ENCODE measurements at regions not wholly inside any gene's neighbourhood (a gene's known extent, or its start where the extent isn't known, plus 50 kb on each side); places are given as distances from the start of the nearest gene placed in this dataset.

- TF ChIP-seq ZFP3 (CRISPR knock-in tag; IDR thresholded peaks at IDR 0.05) (no peak), ARNTL (CRISPR knock-in tag; IDR thresholded peaks at IDR 0.05; ENCODE audit: borderline replicate concordance, low read depth) (no peak)
- TF ChIP-seq, protein P1, sequence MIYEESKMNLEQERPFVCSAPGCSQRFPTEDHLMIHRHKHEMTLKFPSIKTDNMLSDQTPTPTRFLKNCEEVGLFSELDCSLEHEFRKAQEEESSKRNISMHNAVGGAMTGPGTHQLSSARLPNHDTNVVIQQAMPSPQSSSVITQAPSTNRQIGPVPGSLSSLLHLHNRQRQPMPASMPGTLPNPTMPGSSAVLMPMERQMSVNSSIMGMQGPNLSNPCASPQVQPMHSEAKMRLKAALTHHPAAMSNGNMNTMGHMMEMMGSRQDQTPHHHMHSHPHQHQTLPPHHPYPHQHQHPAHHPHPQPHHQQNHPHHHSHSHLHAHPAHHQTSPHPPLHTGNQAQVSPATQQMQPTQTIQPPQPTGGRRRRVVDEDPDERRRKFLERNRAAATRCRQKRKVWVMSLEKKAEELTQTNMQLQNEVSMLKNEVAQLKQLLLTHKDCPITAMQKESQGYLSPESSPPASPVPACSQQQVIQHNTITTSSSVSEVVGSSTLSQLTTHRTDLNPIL (CRISPR knock-in tag; IDR thresholded peaks at IDR 0.05; ENCODE audit: low read depth), result no peak
These were observed 165.7 kb downstream of the SLCO4C1 start for GRCh38 chr5:102130386-102130785.
